ENCODE measurements at regions not wholly inside any gene's neighbourhood (a gene's known extent, or its start where the extent isn't known, plus 50 kb on each side); places are given as distances from the start of the nearest gene placed in this dataset.
A peak's percentile ranks its signal among the peaks of the same experiment; 100 is the strongest.
"Not testable (repeated sequence)": the region's sequence is repeated elsewhere in the genome, so short reads cannot be mapped to it uniquely, and the experiment has no call there.

- DNase-seq (ENCODE audit: low spot score) = no peak
Observed at GRCh38 chr13:53408306-53408705, 379.7 kb downstream of the OLFM4 start.

- DNase-seq (ENCODE audit: low spot score) = no peak
Observed at GRCh38 chr13:53408847-53409568, 380.4 kb downstream of the OLFM4 start.

GRCh38 chr13:53411463-53411862, 382.9 kb downstream of the OLFM4 start:
- DNase-seq (ENCODE audit: low spot score) = no peak

- DNase-seq (ENCODE audit: low spot score) = no peak
Observed at GRCh38 chr13:53415135-53415534, 386.5 kb downstream of the OLFM4 start.

- no peak for DNase-seq (ENCODE audit: low spot score)
Observed at GRCh38 chr13:53417601-53418000, 389.0 kb downstream of the OLFM4 start.

- no peak for DNase-seq (ENCODE audit: low spot score)
Observed at GRCh38 chr13:53422415-53422814, 393.8 kb downstream of the OLFM4 start.

GRCh38 chr13:53436396-53436795, 407.8 kb downstream of the OLFM4 start:
- DNase-seq (ENCODE audit: low spot score) = no peak

GRCh38 chr13:53439439-53440225, 411.0 kb downstream of the OLFM4 start:
- DNase-seq (ENCODE audit: low spot score) = no peak

GRCh38 chr13:53442979-53443378, 414.4 kb downstream of the OLFM4 start:
- no peak for DNase-seq (ENCODE audit: low spot score)

- peak; percentile 3 for DNase-seq (ENCODE audit: low spot score)
Observed at GRCh38 chr13:53445686-53446085, 417.1 kb downstream of the OLFM4 start.

- no peak for DNase-seq (ENCODE audit: low spot score)
Observed at GRCh38 chr13:53447456-53447855, 418.8 kb downstream of the OLFM4 start.

GRCh38 chr13:53447863-53448262, 419.2 kb downstream of the OLFM4 start:
- DNase-seq (ENCODE audit: low spot score) = no peak

- not testable (repeated sequence) for DNase-seq (ENCODE audit: low spot score)
Observed at GRCh38 chr13:53452263-53452808, 423.7 kb downstream of the OLFM4 start.

GRCh38 chr13:53460796-53461195, 432.2 kb downstream of the OLFM4 start:
- no peak for DNase-seq (ENCODE audit: low spot score)

GRCh38 chr13:53463106-53463505, 434.5 kb downstream of the OLFM4 start:
- no peak for DNase-seq (ENCODE audit: low spot score)

- no peak for DNase-seq (ENCODE audit: low spot score)
Observed at GRCh38 chr13:53466576-53466975, 438.0 kb downstream of the OLFM4 start.

GRCh38 chr13:53473397-53473796, 444.8 kb downstream of the OLFM4 start:
- no peak for DNase-seq (ENCODE audit: low spot score)

GRCh38 chr13:53474878-53475277, 446.3 kb downstream of the OLFM4 start:
- no peak for DNase-seq (ENCODE audit: low spot score)

GRCh38 chr13:53490752-53491151, 462.1 kb downstream of the OLFM4 start:
- DNase-seq (ENCODE audit: low spot score) = no peak

- DNase-seq (ENCODE audit: low spot score) = no peak
Observed at GRCh38 chr13:53494406-53494805, 465.8 kb downstream of the OLFM4 start.

- no peak for DNase-seq (ENCODE audit: low spot score)
Observed at GRCh38 chr13:53499576-53500133, 471.0 kb downstream of the OLFM4 start.

GRCh38 chr13:53501387-53501786, 472.8 kb downstream of the OLFM4 start:
- DNase-seq (ENCODE audit: low spot score) = no peak

- DNase-seq (ENCODE audit: low spot score) = no peak
Observed at GRCh38 chr13:53507741-53508140, 479.1 kb downstream of the OLFM4 start.

All from globus pallidus (tissue), 1 donor.